ENCODE measurements at regions not wholly inside any gene's neighbourhood (a gene's known extent, or its start where the extent isn't known, plus 50 kb on each side); places are given as distances from the start of the nearest gene placed in this dataset.

DNA sequence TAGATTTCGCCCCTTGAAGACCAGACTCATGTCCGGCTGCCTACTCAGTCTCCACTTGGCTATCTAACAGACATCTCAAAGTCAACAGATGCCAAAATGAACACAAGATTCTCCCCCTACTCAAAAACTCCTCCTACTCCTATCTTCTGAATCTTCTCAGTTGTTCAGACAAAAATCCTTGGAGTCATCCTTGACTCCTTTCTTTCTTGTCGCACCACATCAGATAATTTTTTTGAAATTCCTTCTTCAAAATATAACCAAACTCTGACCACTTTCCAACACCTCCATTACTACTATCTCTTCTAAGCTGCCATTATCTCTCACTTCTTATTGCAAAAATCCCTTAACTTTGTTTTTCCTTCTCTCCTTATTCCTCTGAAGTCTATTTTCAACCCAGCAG is 141.9 kb upstream of the SLC7A14 start:
- Histone ChIP-seq H3K9ac (ENCODE audit: insufficient read depth, low read length) (no peak overlapping the region), H3K79me2 (ENCODE audit: control insufficient read depth, insufficient read depth, low read length) (peaks cover 2% of the 10 kb centered on the region), H3K9me3 (ENCODE audit: control insufficient read depth, insufficient read depth, low read depth, low read length) (no peaks in the 10 kb centered on the region), H3K36me3 (ENCODE audit: control insufficient read depth, insufficient read depth, low read length) (no peaks in the 10 kb centered on the region), H4K20me1 (ENCODE audit: control insufficient read depth, extremely low read depth, insufficient read depth, low read length) (no peaks in the 10 kb centered on the region), H3K4me2 (ENCODE audit: extremely low read depth, insufficient read depth, low read length) (peak overlapping the region; percentile 61), H2AFZ (ENCODE audit: low read length) (no peak overlapping the region), H3K4me3 (replicated peaks in 1 of 4; ENCODE audit: control extremely low read depth in 1 of 4, insufficient read depth in 1 of 4, low read depth in 3 of 4, low read length in 4 of 4) (no peak overlapping the region), H3K27ac (ENCODE audit: insufficient read depth, low read length) (peak overlapping the region; percentile 98), H3K4me1 (ENCODE audit: control insufficient read depth, extremely low read depth, insufficient read depth, low read length) (peaks cover 55% of the 10 kb centered on the region), H3K27me3 (ENCODE audit: control insufficient read depth, insufficient read depth, low read length) (no peaks in the 10 kb centered on the region)
- DNase-seq (ENCODE audit: low read depth in 2 of 2): no peak
- no peak for TF ChIP-seq EZH2 (IDR thresholded peaks at IDR 0.05; ENCODE audit: low read length, missing control alignments)
- TF ChIP-seq, protein P1, sequence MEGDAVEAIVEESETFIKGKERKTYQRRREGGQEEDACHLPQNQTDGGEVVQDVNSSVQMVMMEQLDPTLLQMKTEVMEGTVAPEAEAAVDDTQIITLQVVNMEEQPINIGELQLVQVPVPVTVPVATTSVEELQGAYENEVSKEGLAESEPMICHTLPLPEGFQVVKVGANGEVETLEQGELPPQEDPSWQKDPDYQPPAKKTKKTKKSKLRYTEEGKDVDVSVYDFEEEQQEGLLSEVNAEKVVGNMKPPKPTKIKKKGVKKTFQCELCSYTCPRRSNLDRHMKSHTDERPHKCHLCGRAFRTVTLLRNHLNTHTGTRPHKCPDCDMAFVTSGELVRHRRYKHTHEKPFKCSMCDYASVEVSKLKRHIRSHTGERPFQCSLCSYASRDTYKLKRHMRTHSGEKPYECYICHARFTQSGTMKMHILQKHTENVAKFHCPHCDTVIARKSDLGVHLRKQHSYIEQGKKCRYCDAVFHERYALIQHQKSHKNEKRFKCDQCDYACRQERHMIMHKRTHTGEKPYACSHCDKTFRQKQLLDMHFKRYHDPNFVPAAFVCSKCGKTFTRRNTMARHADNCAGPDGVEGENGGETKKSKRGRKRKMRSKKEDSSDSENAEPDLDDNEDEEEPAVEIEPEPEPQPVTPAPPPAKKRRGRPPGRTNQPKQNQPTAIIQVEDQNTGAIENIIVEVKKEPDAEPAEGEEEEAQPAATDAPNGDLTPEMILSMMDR (conservative IDR thresholded peaks at IDR 0.05 in 1 of 2, IDR thresholded peaks at IDR 0.05 in 1 of 2; ENCODE audit: low read depth in 1 of 2, low read length in 2 of 2): no peak

DNA sequence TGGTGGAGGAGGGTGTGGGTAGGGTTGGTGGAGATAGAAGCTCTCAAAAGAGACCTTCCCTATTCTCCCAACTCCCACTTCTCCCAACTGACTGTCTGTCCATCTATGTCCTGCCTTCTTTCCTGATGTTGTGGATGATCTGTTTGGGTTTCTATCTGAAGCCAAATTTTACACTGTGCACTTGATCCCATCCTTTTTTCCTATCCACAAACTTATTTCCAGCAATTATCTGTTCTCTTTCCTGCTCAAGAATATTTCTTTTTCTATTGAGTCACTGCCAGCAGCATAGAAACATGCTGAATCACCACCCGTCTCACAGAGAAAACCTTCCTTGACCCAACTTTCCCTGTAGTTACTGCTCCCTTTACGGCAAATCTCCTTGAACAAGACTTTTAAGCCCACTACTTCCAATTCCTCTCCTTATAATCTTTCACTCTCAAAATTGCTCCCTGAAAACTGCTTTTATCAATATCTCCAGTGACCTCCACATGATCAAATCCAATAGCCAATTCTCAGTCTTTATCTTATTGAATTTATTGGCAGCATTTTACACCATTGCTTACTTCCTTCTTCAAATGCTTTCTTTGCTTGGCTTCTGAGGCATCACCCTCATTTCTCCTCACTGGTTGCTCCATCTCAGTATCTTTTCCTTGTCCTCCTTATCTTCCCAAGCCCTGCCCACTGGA is 141.2 kb upstream of the SLC7A14 start:
- Histone ChIP-seq H3K79me2 (ENCODE audit: control insufficient read depth, insufficient read depth, low read length) (peaks cover 2% of the 10 kb centered on the region), H3K4me3 (replicated peaks in 1 of 4; ENCODE audit: control extremely low read depth in 1 of 4, insufficient read depth in 1 of 4, low read depth in 3 of 4, low read length in 4 of 4) (peak overlapping the region; percentile 9 to 38 (median 23)), H3K4me2 (ENCODE audit: extremely low read depth, insufficient read depth, low read length) (peak overlapping the region; percentile 61), H2AFZ (ENCODE audit: low read length) (no peak overlapping the region), H3K27ac (ENCODE audit: insufficient read depth, low read length) (peak overlapping the region; percentile 98), H3K36me3 (ENCODE audit: control insufficient read depth, insufficient read depth, low read length) (no peaks in the 10 kb centered on the region), H3K27me3 (ENCODE audit: control insufficient read depth, insufficient read depth, low read length) (no peaks in the 10 kb centered on the region), H3K4me1 (ENCODE audit: control insufficient read depth, extremely low read depth, insufficient read depth, low read length) (peaks cover 48% of the 10 kb centered on the region), H3K9me3 (ENCODE audit: control insufficient read depth, insufficient read depth, low read depth, low read length) (no peaks in the 10 kb centered on the region), H3K9ac (ENCODE audit: insufficient read depth, low read length) (peak overlapping the region; percentile 27), H4K20me1 (ENCODE audit: control insufficient read depth, extremely low read depth, insufficient read depth, low read length) (no peaks in the 10 kb centered on the region)
- peak; percentile 92 to 94 for DNase-seq (ENCODE audit: low read depth in 2 of 2)
- TF ChIP-seq, protein P1 (conservative IDR thresholded peaks at IDR 0.05 in 1 of 2, IDR thresholded peaks at IDR 0.05 in 1 of 2; ENCODE audit: low read depth in 1 of 2, low read length in 2 of 2): no peak
- no peak for TF ChIP-seq EZH2 (IDR thresholded peaks at IDR 0.05; ENCODE audit: low read length, missing control alignments)

GRCh38 chr3:170725285-170725731 is 139.4 kb upstream of the SLC7A14 start:
- Histone ChIP-seq H3K27me3 (ENCODE audit: control insufficient read depth, insufficient read depth, low read length) (no peaks in the 10 kb centered on the region), H3K4me3 (replicated peaks in 1 of 4; ENCODE audit: control extremely low read depth in 1 of 4, insufficient read depth in 1 of 4, low read depth in 3 of 4, low read length in 4 of 4) (no peak overlapping the region), H3K27ac (ENCODE audit: insufficient read depth, low read length) (peak overlapping the region; percentile 98), H3K36me3 (ENCODE audit: control insufficient read depth, insufficient read depth, low read length) (no peaks in the 10 kb centered on the region), H3K9ac (ENCODE audit: insufficient read depth, low read length) (no peak overlapping the region), H3K4me1 (ENCODE audit: control insufficient read depth, extremely low read depth, insufficient read depth, low read length) (peaks cover 43% of the 10 kb centered on the region), H4K20me1 (ENCODE audit: control insufficient read depth, extremely low read depth, insufficient read depth, low read length) (no peaks in the 10 kb centered on the region), H3K9me3 (ENCODE audit: control insufficient read depth, insufficient read depth, low read depth, low read length) (no peaks in the 10 kb centered on the region), H2AFZ (ENCODE audit: low read length) (no peak overlapping the region), H3K79me2 (ENCODE audit: control insufficient read depth, insufficient read depth, low read length) (peaks cover 2% of the 10 kb centered on the region), H3K4me2 (ENCODE audit: extremely low read depth, insufficient read depth, low read length) (peak overlapping the region; percentile 59)
- DNase-seq (ENCODE audit: low read depth in 2 of 2): peak; percentile 80 to 90
- TF ChIP-seq, protein P1 (conservative IDR thresholded peaks at IDR 0.05 in 1 of 2, IDR thresholded peaks at IDR 0.05 in 1 of 2; ENCODE audit: low read depth in 1 of 2, low read length in 2 of 2): peak; percentile 5 to 35
- TF ChIP-seq EZH2 (IDR thresholded peaks at IDR 0.05; ENCODE audit: low read length, missing control alignments): no peak
